Activated T-cell treated with anti-CD3 and anti-CD28 coated beads, Interleukin-2, amount 50 U/mL, for 4 hours (primary cell): ENCODE measurements at regions not wholly inside any gene's neighbourhood (a gene's known extent, or its start where the extent isn't known, plus 50 kb on each side); places are given as distances from the start of the nearest gene placed in this dataset.
"Not testable (repeated sequence)": the region's sequence is repeated elsewhere in the genome, so short reads cannot be mapped to it uniquely, and the experiment has no call there.

ENCODE experiments used
- ATAC-seq, 2 donors: fragments of 200-7000 bp; cut with Tn5 transposase; one replicate each; pipeline ENCODE4 v1.10.0; 2021
- DNase-seq: peaks from one replicate; pipeline ENCODE4 v3.0.0-alpha.2; 2020
- H3K27me3 Mint-ChIP-seq: one replicate; pipeline ENCODE4 v1.8.0; 2021; ENCODE audit warnings: low read depth, mixed read lengths
- H3K36me3 Mint-ChIP-seq: one replicate; pipeline ENCODE4 v1.8.0; 2022; ENCODE audit warnings: mixed read lengths; ENCODE audit not compliant: insufficient read depth
- H3K4me1 Mint-ChIP-seq: one replicate; pipeline ENCODE4 v1.8.0; 2021; ENCODE audit warnings: low read depth, mixed read lengths
- H3K4me3 Mint-ChIP-seq: one replicate; pipeline ENCODE4 v1.8.0; 2021; ENCODE audit warnings: mild to moderate bottlenecking, moderate library complexity, mixed read lengths
- H3K9me3 Mint-ChIP-seq: one replicate; pipeline ENCODE4 v1.8.0; 2021; ENCODE audit warnings: mixed read lengths

DNA sequence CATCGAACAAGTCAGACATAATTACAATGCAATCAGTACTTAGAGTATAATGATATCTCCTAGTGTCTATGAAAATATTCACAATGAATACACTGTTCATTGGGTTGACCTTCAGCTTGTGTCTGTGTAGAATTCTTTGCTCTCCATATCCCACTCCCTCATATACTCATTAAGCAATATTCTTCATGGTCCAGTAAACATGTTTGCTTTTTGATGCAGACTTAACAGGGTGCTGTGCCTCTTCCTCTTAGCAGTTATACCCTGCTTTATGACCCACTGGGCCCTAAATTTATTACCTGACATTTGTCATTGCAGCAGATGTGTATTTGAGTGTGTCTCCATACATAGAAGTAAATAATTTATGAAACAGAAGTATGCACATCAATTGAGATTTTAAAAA lies 352.5 kb upstream of the CCDC179 start:
- H3K36me3 Mint-ChIP-seq, result no peaks in the 10 kb centered on the region
- H3K27me3 Mint-ChIP-seq, result no peaks in the 10 kb centered on the region
- ATAC-seq, result no peak
- no peaks in the 10 kb centered on the region for H3K4me1 Mint-ChIP-seq
- H3K9me3 Mint-ChIP-seq, result peaks cover 19% of the 10 kb centered on the region
- no peak overlapping the region for H3K4me3 Mint-ChIP-seq
- DNase-seq, result no peak

DNA sequence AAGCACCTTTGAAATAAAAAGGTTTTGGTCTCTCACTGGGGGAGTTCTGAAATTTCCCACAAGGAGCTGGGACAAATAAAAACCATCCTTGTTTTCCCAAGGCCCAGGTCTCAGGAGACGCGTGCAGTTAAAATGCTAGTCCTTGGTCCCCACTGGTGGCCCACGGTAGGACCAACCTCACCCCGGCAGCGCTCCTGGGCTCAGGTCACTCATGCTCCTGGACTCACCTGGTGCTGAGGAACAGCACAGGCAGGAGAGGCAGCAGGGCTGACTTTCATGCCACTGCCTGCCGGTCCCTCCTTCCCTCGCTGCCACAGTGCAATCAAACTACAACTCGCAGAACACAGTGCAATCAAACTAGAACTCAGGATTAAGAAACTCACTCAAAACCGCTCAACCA lies 356.8 kb upstream of the CCDC179 start:
- ATAC-seq (no peak), DNase-seq (no peak)
- Mint-ChIP-seq H3K4me3 (no peak overlapping the region), H3K27me3 (no peaks in the 10 kb centered on the region), H3K4me1 (no peaks in the 10 kb centered on the region), H3K9me3 (peaks cover 15% of the 10 kb centered on the region), H3K36me3 (no peaks in the 10 kb centered on the region)

DNA sequence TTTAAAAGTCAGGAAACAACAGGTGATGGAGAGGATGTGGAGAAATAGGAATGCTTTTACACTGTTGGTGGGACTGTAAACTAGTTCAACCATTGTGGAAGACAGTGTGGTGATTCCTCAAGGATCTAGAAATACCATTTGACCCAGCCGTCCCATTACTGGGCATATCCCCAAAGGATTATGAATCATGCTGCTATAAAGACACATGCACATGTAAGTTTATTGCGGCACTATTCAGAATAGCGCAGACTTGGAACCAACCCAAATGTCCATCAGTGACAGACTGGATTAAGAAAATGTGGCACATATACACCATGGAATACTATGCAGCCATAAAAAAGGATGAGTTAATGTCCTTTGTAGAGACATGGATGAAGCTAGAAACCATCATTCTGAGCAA lies 359.8 kb upstream of the CCDC179 start:
- not testable (repeated sequence) for H3K27me3 Mint-ChIP-seq, H3K36me3 Mint-ChIP-seq, H3K4me3 Mint-ChIP-seq, DNase-seq, ATAC-seq, H3K4me1 Mint-ChIP-seq
- peaks cover 20% of the 10 kb centered on the region for H3K9me3 Mint-ChIP-seq

DNA sequence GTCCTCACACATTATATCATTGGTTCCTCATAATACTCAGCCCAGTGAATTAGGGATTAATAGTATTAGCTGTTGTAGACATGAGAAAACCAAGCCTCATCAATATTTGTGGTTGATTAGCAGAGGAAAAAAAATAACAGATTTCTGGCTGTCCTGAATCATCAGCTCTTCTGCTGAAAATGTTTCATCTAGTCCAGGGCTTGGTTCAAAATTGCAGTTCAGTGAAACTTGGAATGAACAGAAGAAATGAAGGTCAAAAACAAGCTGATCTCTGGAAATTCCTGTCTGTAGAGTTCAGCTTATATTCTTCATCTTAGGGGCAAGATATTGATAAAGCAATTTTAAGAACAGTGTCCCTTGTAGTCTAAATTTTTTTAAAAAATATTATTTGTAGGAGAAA lies 361.1 kb upstream of the CCDC179 start:
- Mint-ChIP-seq H3K36me3 (no peaks in the 10 kb centered on the region), H3K4me3 (no peak overlapping the region), H3K27me3 (no peaks in the 10 kb centered on the region), H3K9me3 (peaks cover 20% of the 10 kb centered on the region), H3K4me1 (no peaks in the 10 kb centered on the region)
- DNase-seq (no peak), ATAC-seq (no peak)

DNA sequence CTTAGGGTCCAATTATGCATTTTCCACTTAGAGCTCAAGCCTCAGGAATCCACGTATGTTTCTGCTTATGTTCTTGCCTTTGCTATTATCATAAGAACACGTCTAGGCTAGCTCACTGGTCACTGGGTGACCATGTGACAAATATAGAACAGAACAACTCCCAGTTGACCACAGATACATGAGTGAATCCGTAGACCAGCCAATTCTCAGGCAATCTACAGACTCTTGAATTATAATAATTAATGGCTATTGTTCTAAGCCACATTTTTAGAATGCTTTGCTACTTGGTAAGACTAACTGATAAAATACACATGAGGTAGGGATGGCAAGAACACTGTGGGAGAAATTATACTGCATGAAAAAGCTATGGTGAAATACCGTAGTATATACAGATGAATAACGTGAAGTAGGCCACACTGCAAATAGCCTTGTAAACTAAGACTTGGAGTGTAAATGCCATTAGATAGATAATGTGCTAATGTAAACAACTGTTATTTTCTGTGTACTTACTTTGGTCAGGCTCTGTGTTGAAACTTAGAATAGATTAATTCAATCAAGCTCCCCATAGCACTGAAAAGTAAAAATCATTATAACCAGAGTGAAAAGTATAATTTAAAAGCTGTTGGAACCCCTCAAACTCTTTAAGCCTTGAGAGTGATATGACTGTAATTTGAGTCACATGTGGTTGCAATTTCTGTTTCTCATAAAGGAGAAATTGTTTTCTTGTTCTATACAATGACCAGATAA lies 366.2 kb upstream of the CCDC179 start:
- no peaks in the 10 kb centered on the region for H3K36me3 Mint-ChIP-seq
- peaks cover 5% of the 10 kb centered on the region for H3K9me3 Mint-ChIP-seq
- H3K4me3 Mint-ChIP-seq, result no peak overlapping the region
- DNase-seq (no peak), ATAC-seq (no peak)
- H3K27me3 Mint-ChIP-seq, result no peaks in the 10 kb centered on the region
- H3K4me1 Mint-ChIP-seq, result no peaks in the 10 kb centered on the region

DNA sequence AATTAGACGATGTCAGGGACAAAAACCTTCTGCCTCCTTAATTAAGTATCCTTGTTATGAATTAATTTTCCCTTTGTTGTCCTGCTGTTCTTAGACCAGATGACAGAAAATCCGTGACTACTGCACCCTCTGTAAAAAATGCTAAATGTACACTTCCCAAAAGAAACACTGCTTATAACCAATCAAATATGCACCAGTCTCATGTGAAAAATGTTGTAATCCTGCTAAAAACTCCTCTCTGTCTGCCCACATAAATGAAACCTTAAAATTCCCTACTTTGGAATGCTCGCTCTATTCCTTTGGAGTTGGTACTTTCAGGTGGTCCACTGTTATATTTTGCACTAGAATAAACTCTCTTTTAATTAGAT lies 366.8 kb upstream of the CCDC179 start:
- Mint-ChIP-seq H3K36me3 (no peaks in the 10 kb centered on the region), H3K4me3 (no peak overlapping the region), H3K27me3 (no peaks in the 10 kb centered on the region), H3K9me3 (peaks cover 5% of the 10 kb centered on the region), H3K4me1 (no peaks in the 10 kb centered on the region)
- ATAC-seq (no peak), DNase-seq (no peak)

DNA sequence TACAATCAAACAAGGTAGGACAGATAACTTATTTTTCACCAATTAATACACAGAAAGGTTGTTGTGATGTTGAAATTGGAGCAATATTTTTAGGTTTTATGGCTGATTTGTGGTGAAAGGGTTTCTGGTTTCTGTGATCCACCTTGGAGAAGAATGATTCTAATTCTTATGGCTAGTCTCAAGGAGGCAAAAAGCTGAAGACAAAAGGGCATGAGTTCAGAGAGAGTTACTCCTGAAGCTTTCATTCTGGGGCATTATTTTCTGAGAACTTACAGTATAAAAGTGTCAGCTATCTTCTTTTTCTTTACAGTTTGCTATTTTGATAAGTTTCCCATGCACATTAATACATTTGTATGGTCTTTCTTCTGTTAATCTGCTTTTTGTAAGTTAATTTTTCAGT lies 372.4 kb upstream of the CCDC179 start:
- H3K4me1 Mint-ChIP-seq, result no peaks in the 10 kb centered on the region
- DNase-seq (no peak), ATAC-seq (no peak)
- no peaks in the 10 kb centered on the region for H3K27me3 Mint-ChIP-seq
- no peak overlapping the region for H3K4me3 Mint-ChIP-seq
- no peaks in the 10 kb centered on the region for H3K9me3 Mint-ChIP-seq
- H3K36me3 Mint-ChIP-seq, result no peaks in the 10 kb centered on the region

DNA sequence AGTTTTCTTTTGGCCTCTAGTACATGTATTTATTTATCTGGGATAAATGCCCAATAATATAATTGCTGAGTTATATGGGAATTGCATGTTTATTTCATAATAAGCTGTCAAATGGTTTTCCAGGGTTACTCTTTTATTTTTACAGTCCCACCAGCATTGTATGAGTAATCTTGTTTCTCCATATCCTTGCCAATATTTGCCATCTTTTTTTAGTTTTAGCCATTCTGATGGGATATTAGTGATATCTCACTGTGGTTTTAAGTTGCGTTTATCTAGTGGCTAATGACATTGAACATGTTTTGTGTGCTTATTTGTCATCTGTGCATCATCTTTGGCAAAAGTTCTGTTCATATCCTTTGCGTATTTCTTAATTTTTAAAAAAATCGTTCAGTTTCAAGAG lies 372.8 kb upstream of the CCDC179 start:
- H3K36me3 Mint-ChIP-seq, result no peaks in the 10 kb centered on the region
- H3K9me3 Mint-ChIP-seq, result no peaks in the 10 kb centered on the region
- DNase-seq, result no peak
- ATAC-seq, result no peak
- no peaks in the 10 kb centered on the region for H3K4me1 Mint-ChIP-seq
- no peaks in the 10 kb centered on the region for H3K27me3 Mint-ChIP-seq
- no peak overlapping the region for H3K4me3 Mint-ChIP-seq

DNA sequence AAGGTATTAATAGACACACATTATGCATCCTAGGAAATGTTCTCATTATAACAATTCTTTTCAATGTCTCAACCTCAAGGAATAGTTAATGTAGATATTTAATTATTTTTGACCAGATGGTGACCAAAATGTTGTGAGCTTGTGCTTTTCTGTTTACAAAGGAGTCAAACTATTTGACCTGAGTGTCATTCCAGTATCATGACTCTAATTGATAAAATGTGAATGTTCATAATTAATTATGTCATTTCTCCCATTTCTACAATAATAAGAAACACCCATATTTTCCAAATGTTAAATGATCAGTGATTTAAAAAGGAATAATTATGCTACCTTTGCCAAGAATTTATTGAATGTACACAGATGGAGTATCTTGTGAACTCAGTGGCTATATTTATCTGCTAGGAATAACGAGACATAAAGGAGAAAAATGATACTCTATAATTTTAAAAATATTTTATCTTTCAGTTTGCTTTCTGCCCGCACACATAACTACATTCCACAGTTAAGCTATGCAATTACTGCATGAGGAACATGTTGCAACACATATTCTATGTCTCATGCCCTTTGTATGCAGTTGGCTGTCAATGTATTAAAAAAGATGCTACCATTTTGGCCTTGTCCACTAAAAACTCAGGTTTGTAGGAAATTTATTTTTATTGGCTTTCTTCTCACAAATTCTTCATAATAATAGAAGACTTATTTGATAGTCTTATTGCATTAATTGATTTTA lies 376.7 kb upstream of the CCDC179 start:
- Mint-ChIP-seq H3K4me1 (no peaks in the 10 kb centered on the region), H3K4me3 (no peak overlapping the region), H3K36me3 (no peaks in the 10 kb centered on the region), H3K27me3 (no peaks in the 10 kb centered on the region), H3K9me3 (no peaks in the 10 kb centered on the region)
- no peak for ATAC-seq
- DNase-seq, result no peak

DNA sequence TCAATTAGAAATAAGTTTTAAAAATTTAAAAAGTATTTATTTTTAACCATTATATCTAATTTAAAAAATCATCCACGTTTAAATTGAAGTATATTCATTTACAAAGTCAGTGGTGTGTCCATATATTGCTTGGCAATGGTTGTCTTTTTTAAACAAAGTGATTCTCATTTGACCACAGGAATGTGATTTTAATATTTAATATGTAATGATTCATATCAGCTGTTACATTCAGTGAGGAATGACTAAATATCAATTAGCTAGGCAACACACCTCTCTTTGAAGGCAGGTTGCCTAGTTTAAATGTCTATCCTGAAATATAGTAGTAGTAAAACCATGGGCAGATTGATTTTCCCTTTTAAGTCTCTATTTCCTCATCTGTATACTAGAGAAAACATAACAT lies 392.2 kb upstream of the CCDC179 start:
- no peaks in the 10 kb centered on the region for H3K27me3 Mint-ChIP-seq
- DNase-seq, result no peak
- H3K4me3 Mint-ChIP-seq, result no peak overlapping the region
- no peaks in the 10 kb centered on the region for H3K36me3 Mint-ChIP-seq
- no peak for ATAC-seq
- no peaks in the 10 kb centered on the region for H3K4me1 Mint-ChIP-seq
- peaks cover 7% of the 10 kb centered on the region for H3K9me3 Mint-ChIP-seq

DNA sequence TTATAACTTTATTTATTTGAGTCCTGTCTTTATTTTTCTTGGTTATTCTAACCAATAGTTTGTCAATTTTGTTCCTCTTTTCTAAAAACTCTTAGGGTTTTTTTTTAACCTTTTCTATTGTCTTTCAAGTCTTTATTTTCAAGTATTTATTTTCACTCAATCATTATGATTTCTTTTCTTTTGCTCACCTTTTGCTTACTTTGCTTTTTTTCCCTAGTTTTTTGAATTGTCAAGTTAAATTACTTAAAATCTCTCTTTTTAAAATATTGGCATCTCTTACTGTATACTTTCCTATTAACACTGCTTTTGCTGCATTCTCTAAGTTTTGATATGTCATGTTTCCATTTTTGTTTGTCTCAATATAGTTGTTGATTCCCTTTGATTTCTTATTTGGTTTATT lies 396.8 kb upstream of the CCDC179 start:
- Mint-ChIP-seq H3K36me3 (no peaks in the 10 kb centered on the region), H3K9me3 (peaks cover 7% of the 10 kb centered on the region), H3K4me3 (no peak overlapping the region), H3K27me3 (no peaks in the 10 kb centered on the region), H3K4me1 (no peaks in the 10 kb centered on the region)
- ATAC-seq, result no peak
- no peak for DNase-seq

DNA sequence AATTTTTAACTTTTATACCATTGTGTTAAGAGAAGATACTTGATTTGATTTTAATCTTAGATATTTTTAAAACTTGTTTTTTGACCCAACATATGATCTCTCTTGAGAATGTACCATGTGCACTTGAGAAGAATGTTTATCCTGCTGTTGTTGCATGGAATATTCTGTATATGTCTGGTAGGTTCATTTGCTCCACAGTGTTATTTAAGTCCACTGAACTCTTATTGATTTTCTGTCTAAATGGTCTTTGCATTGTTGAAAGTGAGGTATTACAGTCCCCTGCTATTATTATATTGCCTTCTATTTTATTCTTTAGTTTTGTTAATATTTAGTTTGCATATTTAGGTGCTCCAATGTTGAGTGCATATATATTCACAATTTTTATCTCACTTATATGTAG lies 397.3 kb upstream of the CCDC179 start:
- Mint-ChIP-seq H3K36me3 (no peaks in the 10 kb centered on the region), H3K4me1 (no peaks in the 10 kb centered on the region), H3K27me3 (no peaks in the 10 kb centered on the region), H3K4me3 (no peak overlapping the region), H3K9me3 (peaks cover 7% of the 10 kb centered on the region)
- no peak for ATAC-seq
- no peak for DNase-seq

DNA sequence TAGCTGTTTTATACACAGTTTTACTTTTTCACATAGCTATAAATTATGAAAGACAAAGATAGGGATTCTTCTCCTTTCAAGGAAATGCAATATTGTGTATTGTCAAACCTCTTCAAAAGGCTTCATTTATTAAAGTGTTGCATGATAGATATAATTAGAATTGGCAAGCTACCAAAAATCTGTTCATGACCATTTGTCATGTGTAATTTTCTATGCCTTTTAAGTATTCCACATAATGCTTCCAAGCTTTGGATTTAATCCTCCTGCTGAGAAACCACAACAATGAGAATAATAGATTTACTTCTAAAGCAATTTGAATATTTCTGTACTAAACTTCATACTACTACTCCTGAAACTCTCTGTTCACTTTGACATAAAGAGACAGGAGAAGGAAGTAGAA lies 403.2 kb upstream of the CCDC179 start:
- H3K36me3 Mint-ChIP-seq, result no peaks in the 10 kb centered on the region
- H3K4me1 Mint-ChIP-seq, result no peaks in the 10 kb centered on the region
- H3K9me3 Mint-ChIP-seq, result peaks cover 4% of the 10 kb centered on the region
- ATAC-seq (no peak), DNase-seq (no peak)
- H3K27me3 Mint-ChIP-seq, result no peaks in the 10 kb centered on the region
- no peak overlapping the region for H3K4me3 Mint-ChIP-seq

DNA sequence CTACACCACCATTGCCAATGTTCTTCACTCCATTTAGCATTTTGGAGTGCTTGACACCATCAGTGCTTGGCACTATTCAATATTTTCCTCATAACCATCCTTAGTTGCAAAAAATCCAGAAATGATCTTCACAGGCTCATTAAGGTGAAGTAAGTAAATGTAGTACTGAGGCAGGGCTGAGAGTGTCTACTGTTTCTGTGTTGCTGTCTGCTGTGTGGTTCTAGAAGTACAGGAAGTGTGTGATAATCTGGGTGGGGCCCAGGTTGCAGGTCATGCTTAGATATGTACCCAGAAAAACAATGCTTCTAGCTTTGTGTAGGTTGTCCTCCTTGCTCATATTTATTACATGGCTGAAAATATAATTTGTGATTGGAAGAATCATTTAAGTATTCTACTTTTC lies 411.8 kb upstream of the CCDC179 start:
- H3K9me3 Mint-ChIP-seq, result peaks cover 5% of the 10 kb centered on the region
- ATAC-seq (no peak), DNase-seq (no peak)
- no peaks in the 10 kb centered on the region for H3K36me3 Mint-ChIP-seq
- no peaks in the 10 kb centered on the region for H3K27me3 Mint-ChIP-seq
- no peak overlapping the region for H3K4me3 Mint-ChIP-seq
- H3K4me1 Mint-ChIP-seq, result no peaks in the 10 kb centered on the region

DNA sequence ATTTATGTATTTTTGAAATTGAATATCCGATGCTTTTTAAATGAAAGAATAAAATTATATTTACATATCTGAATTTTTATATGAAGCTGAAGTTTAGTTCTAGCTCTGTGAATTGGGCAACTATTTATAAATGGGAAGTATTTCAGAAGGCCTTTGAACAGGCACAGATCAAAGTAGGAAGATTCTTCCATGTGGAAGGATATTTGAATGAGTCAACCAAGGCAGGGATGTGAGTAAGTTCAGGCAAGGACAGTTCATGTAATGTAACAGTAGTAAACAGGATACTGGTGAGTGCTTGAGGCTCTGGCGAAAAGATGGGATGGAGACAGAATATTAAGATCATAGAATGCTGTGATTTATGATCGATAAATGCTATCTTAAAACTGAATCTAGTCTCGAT lies 417.8 kb upstream of the CCDC179 start:
- H3K4me1 Mint-ChIP-seq, result no peaks in the 10 kb centered on the region
- H3K4me3 Mint-ChIP-seq, result no peak overlapping the region
- no peak for ATAC-seq
- H3K36me3 Mint-ChIP-seq, result no peaks in the 10 kb centered on the region
- H3K27me3 Mint-ChIP-seq, result no peaks in the 10 kb centered on the region
- peaks cover 11% of the 10 kb centered on the region for H3K9me3 Mint-ChIP-seq
- DNase-seq, result no peak
